OCI-M2 (cell line): ENCODE measurements at regions not wholly inside any gene's neighbourhood (a gene's known extent, or its start where the extent isn't known, plus 50 kb on each side); places are given as distances from the start of the nearest gene placed in this dataset.
"Not testable (repeated sequence)": the region's sequence is repeated elsewhere in the genome, so short reads cannot be mapped to it uniquely, and the experiment has no call there.

Experiments used
- DNase-seq: peaks from one replicate; lab custom pipeline; 2025; ENCODE audit not compliant: unreplicated experiment; lab: John Stamatoyannopoulos, UW

DNA sequence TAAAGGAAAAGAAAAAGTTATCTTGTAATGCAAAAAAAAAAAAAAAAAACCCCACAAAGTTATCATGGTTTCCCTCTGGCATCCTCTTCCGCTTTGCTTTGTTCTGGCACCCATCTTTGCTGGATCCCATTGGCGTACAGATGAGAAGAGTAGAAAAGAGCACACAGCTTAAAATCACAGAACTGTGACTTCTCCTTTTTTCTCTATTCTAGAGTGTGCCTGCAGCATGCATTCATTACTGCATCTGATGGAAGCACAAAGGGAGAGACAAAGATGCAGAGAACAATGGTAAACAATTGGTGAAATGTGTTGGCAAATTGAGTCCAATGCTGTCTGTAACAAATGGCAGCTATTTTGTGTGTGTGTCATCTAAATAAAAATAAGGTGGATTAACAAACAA lies 440.8 kb upstream of the PIK3R1 start:
- DNase-seq, result no peak

DNA sequence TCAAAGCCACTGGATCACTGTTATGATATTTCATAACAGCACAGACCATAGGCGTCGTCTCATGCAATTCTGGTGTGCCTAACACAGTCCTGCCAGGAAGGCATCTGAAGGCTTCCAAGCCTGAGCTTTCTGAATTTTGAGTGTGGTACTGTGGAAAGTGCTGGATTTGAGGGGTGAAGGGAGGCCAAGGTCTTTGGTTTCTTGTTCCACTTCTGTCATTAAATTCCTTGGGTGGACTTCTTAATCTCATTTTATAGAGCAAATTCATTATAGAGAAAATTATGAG lies 441.3 kb upstream of the PIK3R1 start:
- no peak for DNase-seq

DNA sequence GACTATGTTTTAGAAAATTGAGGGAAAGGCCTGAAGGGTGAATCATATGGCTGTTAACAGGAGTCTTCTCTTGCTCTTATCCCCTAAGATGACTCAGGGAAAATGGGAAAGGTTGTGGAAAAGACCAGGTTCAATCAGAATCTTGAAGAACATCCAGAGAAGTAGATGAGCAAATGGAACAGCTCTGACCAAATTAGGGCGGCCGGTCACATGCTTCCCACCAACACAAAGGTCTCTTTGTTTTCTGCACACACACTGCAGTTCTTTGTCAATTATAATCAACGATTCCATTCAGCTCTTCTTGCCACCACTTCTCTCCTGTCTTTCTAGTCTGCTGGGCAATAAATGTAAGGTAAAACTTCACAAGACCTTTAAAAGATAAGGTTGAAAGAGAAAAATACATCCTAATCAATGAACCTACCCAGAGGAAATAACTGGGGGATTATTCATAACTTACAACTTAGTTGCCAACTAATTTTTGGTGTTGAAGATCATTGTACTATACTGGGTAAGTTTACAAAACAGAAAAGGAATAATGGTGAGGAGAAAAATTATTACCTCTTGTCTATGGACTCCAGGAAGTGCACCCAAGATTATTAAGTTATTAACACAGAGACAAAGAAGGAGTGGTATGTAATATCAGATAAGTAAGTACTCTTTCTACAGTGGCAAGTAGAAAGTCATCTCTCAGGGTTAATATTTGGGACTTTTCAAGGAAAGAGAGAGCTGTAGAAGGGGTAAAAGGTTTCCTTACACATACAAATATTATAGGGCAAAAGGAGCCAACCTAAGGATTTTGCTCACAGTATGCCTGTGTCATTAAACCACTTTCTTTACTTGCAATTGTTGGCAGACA lies 441.9 kb upstream of the PIK3R1 start:
- no peak for DNase-seq

DNA sequence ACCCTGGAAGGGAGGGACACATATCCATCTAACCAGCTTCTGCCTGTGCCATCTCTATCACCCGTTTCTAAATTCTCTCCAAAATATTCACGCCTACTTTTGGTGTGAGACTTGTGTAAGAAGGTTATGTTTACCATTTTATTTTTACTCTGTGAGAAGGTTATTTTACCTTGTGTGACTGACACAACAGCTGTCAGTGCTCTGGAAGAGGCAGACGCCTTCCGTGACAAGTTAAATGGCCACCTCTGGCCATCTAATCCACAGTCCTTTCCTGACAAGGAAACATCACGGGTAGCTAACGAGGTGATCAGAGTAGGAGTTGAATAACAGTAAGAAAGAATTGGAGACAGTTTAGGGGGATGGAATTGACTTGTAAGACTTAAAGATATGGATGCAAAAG lies 443.8 kb upstream of the PIK3R1 start:
- no peak for DNase-seq

DNA sequence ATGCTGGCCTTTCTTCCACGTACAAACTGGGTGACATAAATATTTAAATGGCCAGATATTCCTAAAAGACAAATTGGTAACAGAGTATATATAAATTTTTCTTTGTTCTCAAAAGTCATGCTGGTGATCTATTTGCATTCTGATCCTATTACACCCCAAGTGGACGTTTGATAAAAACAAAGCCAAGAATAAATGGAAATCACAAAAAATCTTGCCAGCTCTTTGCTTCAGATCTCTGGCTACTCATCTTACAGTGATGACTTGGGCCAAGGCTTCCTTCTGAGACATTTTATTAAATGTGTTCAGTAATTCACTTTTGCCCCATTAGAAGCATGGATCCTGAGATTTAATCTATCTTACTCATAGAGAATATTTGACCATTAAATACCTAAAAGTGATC lies 444.3 kb upstream of the PIK3R1 start:
- DNase-seq, result no peak

DNA sequence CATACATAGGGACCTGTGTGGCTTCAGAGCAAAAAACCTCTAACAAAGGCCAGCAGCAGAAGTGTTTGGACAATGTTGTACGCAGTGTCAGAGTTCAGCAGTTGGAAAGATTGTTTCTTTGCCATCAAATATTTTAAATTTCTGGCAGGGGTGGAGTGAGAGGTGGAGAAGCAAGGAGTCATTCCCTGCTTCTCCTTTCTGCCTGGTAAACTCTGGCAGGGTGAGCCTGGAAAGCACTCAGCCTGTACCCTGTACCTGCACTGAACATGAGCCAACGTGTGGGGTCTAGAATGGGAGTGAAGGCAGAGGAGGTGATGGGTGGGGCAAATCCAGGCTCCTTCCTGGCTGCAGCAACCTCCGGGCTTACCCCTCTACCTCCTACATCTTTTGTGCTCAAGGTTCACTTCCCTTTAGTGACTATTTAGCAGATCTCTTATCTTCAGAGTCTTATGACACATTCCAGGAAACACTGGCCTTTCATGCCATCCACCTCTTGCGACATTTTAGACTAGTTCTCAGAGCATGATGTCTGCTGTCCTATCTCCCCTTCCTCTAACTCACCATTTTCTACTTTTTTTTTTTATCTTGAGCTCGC lies 445.0 kb upstream of the PIK3R1 start:
- DNase-seq, result no peak

DNA sequence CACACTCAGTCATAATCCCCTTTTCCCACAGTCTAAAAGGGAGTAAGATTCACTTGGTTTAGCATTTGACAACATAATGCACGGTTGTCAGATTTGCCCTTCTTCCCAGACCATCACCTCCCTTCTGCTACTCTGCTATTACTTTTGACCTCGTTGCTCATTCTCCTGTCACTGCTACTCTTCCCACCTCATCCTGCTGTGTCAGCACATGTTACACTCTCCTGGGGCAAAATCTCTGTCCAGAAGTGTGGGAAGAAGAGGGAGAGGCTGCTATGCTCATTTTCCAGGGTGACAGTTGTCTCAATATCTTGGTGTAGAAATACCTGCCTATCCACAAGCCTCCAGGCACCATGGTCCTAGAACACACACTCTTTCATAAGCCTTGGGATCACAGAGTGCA lies 449.9 kb upstream of the PIK3R1 start:
- DNase-seq, result no peak

DNA sequence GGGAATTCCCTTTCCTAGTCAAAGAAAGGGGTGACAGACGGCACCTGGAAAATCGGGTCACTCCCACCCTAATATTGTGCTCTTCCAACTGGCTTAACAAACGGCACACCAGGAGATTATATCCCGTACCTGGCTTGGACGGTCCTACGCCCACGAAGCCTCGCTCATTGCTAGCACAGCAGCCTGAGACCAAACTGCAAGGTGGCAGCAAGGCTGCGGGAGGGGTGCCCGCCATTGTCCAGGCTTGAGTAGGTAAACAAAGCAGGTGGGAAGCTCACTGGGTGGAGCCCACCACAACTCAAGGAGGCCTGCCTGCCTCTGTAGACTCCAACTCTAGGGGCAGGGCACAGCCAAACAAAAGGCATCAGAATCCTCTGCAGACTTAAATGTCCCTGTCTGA lies 457.8 kb upstream of the PIK3R1 start:
- not testable (repeated sequence) for DNase-seq

DNA sequence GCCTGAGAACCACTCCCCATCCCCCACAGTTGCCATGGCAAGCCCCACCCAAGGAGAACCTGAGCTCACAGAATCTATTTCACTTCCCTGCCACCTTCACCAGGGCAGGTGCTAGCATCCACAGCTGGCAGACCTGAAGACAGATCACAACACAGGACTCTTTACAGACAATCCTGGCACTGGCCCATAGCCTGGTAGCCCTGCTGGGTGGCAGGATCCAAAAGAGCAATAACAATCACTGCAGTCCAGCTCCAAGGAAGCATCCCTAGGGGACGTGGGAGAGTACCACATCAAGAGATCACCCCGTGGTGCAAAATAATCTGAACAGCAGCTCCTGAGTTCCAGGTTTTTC lies 463.2 kb upstream of the PIK3R1 start:
- no peak for DNase-seq

DNA sequence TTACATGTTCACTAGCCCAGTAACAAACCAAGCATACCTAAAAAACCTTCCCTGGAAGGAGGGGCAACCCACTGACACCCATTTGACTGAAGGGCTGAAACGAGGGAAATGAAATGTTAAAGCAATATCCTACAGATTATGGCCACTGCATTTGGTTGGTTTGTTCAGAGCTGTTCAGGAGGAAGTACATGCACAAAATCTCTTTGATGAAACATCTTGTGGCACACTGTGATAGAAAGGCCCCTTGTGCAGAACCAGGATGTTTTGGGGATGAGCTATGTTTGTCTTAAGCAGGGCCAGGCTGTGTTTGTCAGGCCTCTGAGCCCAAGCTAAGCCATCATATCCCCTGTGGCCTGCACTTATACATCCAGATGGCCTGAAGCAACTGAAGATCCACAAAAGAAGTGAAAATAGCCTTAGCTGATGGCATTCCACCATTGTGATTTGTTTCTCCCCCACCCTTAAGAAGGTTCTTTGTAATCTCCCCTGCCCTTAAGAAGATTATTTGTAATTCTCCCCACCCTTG lies 467.3 kb upstream of the PIK3R1 start:
- no peak for DNase-seq

DNA sequence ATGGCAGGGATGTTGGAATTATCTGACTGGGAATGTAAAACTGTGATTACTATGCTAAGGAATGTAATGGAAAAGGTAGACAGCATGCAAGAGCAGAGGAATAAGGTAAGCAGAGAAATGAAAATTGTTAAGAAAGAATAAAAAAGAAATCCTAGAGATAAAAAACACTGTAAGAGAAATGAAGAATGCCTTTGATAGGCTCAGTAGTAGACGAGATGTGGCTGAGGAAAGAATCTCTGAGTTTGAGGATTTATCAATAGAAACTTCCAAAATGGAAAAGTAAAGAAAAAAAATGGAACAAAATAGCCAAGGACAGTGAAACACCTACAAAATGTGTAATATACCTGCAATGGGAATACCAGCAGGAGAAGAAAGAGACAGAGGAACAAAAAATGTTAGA lies 468.5 kb upstream of the PIK3R1 start:
- DNase-seq, result no peak

DNA sequence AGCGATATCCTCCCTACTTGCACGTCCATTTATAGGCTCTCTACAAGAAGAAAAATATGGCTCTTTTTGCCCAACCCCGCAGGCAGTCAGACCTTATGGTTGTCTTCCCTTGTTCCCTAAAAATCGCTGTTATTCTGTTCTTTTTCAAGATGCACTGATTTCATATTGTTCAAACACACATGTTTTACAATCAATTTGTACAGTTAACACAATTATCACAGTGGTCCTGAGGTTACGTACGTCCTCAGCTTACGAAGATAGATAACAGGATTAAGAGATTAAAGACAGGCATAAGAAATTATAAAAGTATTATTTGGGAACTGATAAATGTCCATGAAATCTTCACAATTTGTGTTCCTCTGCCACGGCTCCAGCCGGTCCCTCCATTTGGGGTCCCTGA lies 468.9 kb upstream of the PIK3R1 start:
- DNase-seq, result not testable (repeated sequence)

DNA sequence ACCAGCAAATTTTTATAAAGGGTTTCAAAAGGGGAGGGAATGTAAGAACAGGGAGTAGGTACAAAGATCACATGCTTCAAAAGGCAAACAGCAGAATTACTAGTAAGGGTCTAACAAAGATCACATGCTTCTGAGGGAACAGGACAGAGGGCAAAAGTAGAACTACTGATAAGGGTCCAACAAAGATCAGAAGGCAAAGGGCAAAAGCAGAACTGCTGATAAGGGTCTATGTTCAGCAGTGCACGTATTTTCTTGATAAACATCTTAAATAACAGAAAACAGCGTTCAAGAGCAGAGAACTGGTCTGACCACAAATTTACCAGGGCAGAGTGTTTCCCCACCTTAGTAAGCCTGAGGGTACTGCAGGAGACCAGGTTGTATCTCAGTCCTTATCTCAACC lies 469.5 kb upstream of the PIK3R1 start:
- DNase-seq, result no peak

DNA sequence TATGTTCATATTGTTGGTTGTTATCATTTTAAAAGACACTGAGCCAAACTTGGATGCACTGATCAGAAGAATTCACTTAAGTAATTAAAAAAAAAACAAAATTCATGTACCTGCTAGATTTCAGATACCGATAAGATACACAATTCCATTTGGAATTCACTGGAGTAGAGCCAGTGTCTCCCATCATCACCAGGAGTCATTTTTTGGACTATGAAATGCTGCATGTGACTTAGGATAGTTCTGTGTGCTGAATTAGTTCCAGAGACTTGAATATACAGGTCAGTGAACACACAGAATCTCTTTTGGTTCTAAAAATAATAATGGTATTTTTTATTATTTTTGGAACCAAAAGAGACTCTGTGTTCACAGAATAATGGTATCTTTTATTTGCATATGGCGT lies 482.6 kb upstream of the PIK3R1 start:
- DNase-seq, result no peak

DNA sequence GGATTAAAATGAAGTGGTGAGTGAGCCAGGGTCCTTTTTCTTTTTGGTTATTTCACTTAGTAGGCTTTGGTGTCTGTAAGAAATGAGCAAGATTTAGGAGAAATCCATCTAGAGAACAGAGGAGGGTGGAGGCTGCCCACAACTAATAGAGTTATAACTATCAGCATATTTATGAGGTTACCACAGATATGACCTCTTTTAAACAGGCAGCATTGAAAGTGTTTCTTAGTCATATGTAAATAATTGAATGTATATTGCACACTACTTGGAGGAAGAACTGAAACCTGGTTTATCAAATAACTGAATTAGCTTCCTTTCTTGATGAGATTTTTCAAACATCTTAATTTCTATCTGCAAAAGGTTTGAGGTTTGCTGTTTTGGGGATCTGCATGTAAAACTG lies 483.1 kb upstream of the PIK3R1 start:
- no peak for DNase-seq

DNA sequence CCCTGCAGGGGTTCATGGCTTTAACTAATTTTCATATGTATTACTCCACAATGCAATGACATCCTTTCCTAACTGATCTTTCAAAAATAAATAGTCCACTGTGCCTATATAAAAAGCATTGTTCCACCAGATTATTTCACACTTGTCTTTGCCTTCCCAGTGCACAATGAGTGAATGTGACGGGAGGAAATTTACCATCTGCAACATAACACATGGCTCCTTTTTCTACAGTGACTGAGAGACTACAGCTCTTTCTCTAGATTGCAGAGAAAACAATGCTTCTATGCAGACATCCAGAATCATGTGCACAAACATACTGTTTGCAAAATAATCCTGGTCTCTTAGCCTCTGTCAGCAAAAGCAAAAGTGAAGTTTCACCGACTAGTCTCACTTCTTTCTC lies 483.7 kb upstream of the PIK3R1 start:
- DNase-seq, result no peak

DNA sequence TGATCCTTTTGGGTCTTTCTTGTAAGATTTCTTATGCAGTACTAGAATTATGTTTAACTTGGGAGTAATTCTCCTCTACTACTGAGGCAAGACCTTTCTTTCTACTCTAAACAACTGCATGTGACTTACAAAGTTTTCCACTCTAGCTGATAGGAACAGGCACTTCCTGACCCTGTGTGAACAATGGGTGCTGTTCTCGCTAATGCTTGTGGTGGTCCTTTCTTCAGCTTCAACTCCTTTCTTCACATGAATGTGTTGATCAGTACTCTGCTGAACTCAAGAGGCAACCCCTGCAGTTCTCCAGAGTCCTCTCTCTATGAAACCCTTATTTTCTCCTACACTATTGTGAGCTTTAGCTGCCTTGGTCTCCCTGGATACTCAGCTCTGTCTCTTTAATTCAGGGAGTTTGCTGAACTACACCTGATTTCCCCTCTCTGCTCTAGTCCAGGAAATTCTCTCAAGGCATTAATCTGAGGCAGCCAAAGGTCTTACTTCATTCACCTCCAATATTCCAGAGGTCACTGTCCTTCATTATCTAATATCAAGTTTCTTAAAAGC lies 484.6 kb upstream of the PIK3R1 start:
- DNase-seq, result no peak

DNA sequence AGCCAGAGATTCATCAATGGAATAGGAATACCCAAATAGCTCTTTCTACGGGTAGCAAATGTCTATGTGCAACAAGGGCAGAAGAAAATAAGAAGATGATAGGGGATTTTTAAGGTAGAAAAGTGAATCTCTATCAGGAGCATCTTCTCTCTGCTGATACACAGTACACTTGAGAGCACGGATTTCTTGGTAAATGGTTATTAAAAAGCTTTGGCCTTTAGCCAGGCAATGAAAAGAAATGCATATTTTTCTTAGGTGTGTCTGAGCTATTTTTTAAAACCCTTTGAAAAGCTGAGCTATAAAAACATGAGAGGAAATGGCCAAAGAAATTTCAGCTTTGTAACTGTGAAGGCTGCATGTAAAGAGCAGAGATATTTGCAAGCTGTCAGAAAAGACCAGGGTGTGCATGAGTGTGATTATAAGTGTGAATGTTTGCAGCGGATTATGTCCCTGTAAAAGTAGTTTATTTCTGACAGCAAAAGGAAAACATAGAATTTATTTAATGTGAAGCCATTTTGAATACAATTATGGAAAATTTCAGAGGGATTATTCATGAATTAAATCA lies 487.1 kb upstream of the PIK3R1 start:
- no peak for DNase-seq

DNA sequence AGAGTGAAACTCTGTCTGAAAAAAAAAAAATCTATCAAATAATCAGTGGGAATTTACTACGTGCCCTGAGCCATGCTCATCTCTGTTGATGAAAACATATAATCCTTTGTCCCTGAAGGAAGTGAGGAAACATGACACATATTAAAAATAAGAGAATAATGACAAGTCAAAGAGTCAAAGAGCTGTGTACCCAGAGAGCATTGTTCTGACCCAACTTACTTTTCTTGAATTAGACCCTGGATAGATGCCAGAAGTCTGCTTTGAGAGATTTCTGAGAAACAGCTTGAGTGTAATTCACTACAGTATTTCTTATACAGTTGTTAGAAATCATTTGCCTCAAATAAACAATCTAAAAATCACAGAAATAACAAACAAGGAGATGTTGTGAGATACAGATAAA lies 490.0 kb upstream of the PIK3R1 start:
- no peak for DNase-seq

DNA sequence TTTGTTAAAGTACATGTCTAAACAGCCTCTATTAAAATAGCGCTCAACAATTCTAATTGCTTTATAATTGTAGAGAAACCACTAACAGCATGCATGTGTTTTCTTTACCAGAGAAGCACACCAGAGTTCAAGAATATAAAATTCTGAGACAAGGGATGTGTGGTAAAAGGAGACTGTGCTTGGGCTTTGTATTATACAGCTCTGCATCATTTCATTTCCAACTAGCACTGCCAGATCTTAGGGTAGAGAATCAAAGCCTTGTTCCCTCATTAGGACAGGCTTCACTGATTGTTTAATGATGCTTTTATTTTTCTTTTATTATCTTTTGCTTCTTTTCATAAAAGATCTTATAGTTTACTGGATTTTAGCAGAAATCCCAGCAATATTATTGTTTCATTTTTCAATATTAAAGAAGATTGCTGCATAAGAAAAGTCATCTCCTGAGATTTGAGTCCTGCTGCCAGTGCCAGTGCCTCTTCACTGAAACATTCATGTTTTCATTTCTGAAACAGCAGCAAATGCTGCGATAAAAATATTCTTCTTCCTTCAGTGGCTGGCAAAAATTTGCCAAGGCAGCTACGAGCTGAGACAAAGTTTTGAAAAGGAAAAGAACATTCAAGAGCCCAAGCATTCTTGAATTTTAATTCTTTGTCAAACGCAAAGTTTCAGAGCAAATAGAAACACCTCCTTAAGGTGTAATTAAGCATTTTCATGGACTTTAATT lies 491.0 kb upstream of the PIK3R1 start:
- no peak for DNase-seq

DNA sequence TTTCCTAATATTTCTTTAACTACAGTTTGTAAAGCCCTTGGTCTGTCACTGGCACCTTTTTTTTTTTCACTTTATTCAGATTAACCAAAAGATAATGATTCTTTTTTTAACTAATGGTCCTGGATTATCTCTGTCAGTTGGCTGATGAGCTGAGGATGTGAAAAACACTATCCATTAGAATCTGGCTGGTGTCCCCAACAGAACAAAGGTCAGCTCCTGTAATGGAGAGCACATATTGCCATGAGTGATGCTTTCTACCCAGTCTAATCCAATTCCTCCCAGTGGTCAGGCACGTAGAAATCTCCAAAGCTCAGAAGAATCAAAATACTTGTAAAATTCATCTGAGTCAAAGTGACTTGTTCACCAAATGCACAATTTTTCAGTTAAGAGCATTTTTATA lies 491.7 kb upstream of the PIK3R1 start:
- DNase-seq, result no peak

DNA sequence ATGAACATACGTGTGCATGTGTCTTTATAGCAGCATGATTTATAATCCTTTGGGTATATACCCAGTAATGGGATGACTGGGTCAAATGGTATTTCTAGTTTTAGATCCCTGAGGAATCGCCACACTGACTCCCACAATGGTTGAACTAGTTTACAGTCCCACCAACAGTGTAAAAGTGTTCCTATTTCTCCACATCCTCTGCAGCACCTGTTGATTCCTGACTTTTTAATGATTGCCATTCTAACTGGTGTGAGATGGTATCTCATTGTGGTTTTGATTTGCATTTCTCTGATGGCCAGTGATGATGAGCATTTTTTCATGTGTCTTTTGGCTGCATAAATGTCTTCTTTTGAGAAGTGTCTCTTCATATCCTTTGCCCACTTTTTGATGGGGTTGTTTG lies 493.0 kb upstream of the PIK3R1 start:
- DNase-seq, result not testable (repeated sequence)
